ENCODE measurements at regions not wholly inside any gene's neighbourhood (a gene's known extent, or its start where the extent isn't known, plus 50 kb on each side); places are given as distances from the start of the nearest gene placed in this dataset.

GRCh38 chr2:137870682-137871081, 93.6 kb upstream of the HNMT start:
- TF ChIP-seq, protein P1, sequence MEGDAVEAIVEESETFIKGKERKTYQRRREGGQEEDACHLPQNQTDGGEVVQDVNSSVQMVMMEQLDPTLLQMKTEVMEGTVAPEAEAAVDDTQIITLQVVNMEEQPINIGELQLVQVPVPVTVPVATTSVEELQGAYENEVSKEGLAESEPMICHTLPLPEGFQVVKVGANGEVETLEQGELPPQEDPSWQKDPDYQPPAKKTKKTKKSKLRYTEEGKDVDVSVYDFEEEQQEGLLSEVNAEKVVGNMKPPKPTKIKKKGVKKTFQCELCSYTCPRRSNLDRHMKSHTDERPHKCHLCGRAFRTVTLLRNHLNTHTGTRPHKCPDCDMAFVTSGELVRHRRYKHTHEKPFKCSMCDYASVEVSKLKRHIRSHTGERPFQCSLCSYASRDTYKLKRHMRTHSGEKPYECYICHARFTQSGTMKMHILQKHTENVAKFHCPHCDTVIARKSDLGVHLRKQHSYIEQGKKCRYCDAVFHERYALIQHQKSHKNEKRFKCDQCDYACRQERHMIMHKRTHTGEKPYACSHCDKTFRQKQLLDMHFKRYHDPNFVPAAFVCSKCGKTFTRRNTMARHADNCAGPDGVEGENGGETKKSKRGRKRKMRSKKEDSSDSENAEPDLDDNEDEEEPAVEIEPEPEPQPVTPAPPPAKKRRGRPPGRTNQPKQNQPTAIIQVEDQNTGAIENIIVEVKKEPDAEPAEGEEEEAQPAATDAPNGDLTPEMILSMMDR (conservative IDR thresholded peaks at IDR 0.05 in 1 of 2, IDR thresholded peaks at IDR 0.05 in 1 of 2; ENCODE audit: low read depth in 1 of 2, low read length in 2 of 2): no peak
- TF ChIP-seq EZH2 (IDR thresholded peaks at IDR 0.05; ENCODE audit: low read length, missing control alignments): no peak
